OCI-LY1 (cell line): ENCODE measurements at regions not wholly inside any gene's neighbourhood (a gene's known extent, or its start where the extent isn't known, plus 50 kb on each side); places are given as distances from the start of the nearest gene placed in this dataset.
"Not testable (repeated sequence)": the region's sequence is repeated elsewhere in the genome, so short reads cannot be mapped to it uniquely, and the experiment has no call there.

Source experiments
- CTCF ChIP-seq: fragments of 200-600 bp; sonication (generic), shearing (Covaris generic); IDR thresholded peaks from 2 replicates; pipeline ENCODE4 v1.5.1; 2017; ENCODE audit warnings: mild to moderate bottlenecking, antibody characterized with exemption, low read length, moderate library complexity, mixed read lengths
- EZH2 ChIP-seq: fragments of 200-600 bp; sonication (generic), shearing (Covaris generic); IDR thresholded peaks from 2 replicates; pipeline ENCODE4 v1.8.0; 2017; ENCODE audit warnings: borderline replicate concordance, mixed run types, mild to moderate bottlenecking, antibody characterized with exemption, low read length, moderate library complexity, mixed read lengths

- TF ChIP-seq CTCF, EZH2: not testable (repeated sequence)
Measured at GRCh38 chr3:64435023-64435422, 209.8 kb upstream of the PRICKLE2 start.
